Esophagus (tissue), 2 donors: ENCODE measurements at regions not wholly inside any gene's neighbourhood (a gene's known extent, or its start where the extent isn't known, plus 50 kb on each side); places are given as distances from the start of the nearest gene placed in this dataset.
"Not testable (repeated sequence)": the region's sequence is repeated elsewhere in the genome, so short reads cannot be mapped to it uniquely, and the experiment has no call there.

Experiments
- H3K27ac ChIP-seq, 2 donors: one replicate each; pipeline ENCODE4 v1.5.1; 2013; ENCODE audit warnings: low read depth in 2 of 2, mild to moderate bottlenecking in 2 of 2, inconsistent platforms in 1 of 2, low read length in 1 of 2, moderate library complexity in 1 of 2
- H3K27me3 ChIP-seq, 2 donors: one replicate each; pipeline ENCODE4 v1.6.1; 2013; ENCODE audit warnings: low read length in 2 of 2, control low read depth in 1 of 2, mild to moderate bottlenecking in 1 of 2; ENCODE audit not compliant: insufficient read depth in 2 of 2, control insufficient read depth in 1 of 2
- H3K36me3 ChIP-seq, 2 donors: one replicate each; pipeline ENCODE4 v1.6.1; 2013; ENCODE audit warnings: low read length in 1 of 2; ENCODE audit not compliant: control insufficient read depth in 2 of 2, insufficient read depth in 2 of 2
- H3K4me1 ChIP-seq, 2 donors: one replicate each; pipeline ENCODE4 v1.6.1; 2013; ENCODE audit warnings: low read length in 1 of 2; ENCODE audit not compliant: control insufficient read depth in 2 of 2, insufficient read depth in 2 of 2
- H3K4me3 ChIP-seq, 2 donors: one replicate each; pipeline ENCODE4 v1.5.1; 2013; ENCODE audit warnings: low read length in 2 of 2, mild to moderate bottlenecking in 2 of 2, low read depth in 1 of 2, moderate library complexity in 1 of 2
- H3K9me3 ChIP-seq, 2 donors: one replicate each; pipeline ENCODE4 v1.6.1; 2013; ENCODE audit warnings: mild to moderate bottlenecking in 2 of 2, low read depth in 1 of 2, low read length in 1 of 2, moderate library complexity in 1 of 2; ENCODE audit not compliant: control insufficient read depth in 2 of 2, insufficient read depth in 1 of 2
- WGBS, 2 donors: extraction: QIAGEN DNeasy Blood & Tissue Kit; methylation state at CpG; one replicate each; pipeline ENCODE4 v1.1.7; 2013; 5-methylcytosine and 5-hydroxymethylcytosine counted together
- donor health status: healthy with polysubstance abuse.
- donor health status: Bipolar disorder and iron deficiency.

- H3K4me1 ChIP-seq: no peaks in the 10 kb centered on the region
- no peak overlapping the region for H3K4me3 ChIP-seq
- H3K36me3 ChIP-seq: no peaks in the 10 kb centered on the region
- no peak overlapping the region for H3K27ac ChIP-seq
- H3K27me3 ChIP-seq: peaks cover 0 to 2% of the 10 kb centered on the region in 2 donors
- H3K9me3 ChIP-seq: no peaks in the 10 kb centered on the region
- 76 to 86% methylated on average over 4 of the region's 4 CpGs for WGBS, 2 donors
Observed at GRCh38 chr10:14431868-14432267, 101.1 kb upstream of the FRMD4A start.

DNA sequence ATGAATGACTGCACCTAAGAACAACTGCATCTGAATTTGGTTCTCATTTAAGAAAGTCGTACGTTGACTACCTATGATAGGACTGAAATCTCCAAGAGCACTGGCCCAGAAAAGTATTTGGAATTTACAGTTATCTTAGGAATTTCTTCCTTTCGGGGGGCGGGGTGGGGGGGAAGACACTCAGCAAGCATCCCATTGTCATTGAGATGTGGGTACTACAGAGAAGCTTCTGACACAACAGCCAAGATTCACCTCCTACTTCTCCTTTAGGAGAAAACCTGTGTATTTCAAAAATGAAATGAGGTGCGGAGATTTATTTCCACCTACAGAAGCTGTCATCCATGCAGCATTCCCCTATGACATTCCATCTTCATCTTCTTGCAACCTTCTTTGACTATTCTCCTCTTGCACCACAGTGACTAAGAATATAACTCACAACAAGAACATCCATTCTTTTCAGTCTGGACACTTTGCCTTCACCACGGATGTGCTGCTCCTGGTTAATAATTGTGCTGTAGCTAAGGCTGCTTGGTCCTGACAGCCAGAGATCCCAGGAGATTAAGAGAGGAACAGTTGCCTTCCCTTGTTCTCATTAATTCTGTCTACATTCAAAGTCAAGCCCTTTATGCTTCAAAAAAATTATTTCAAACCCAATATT, 98.4 kb upstream of the FRMD4A start:
- Histone ChIP-seq H3K36me3 (no peaks in the 10 kb centered on the region), H3K27me3 (peaks cover 0 to 2% of the 10 kb centered on the region in 2 donors), H3K27ac (no peak overlapping the region), H3K4me3 (no peak overlapping the region), H3K4me1 (no peaks in the 10 kb centered on the region), H3K9me3 (no peaks in the 10 kb centered on the region)
- WGBS, 2 donors: 49 to 57% methylated on average over 6 of the region's 6 CpGs

GRCh38 chr10:14425034-14425433, 94.3 kb upstream of the FRMD4A start:
- H3K9me3 ChIP-seq: no peaks in the 10 kb centered on the region
- no peaks in the 10 kb centered on the region for H3K36me3 ChIP-seq
- H3K27ac ChIP-seq: no peak overlapping the region
- H3K4me1 ChIP-seq: no peaks in the 10 kb centered on the region
- peaks cover 0 to 2% of the 10 kb centered on the region in 2 donors for H3K27me3 ChIP-seq
- H3K4me3 ChIP-seq: no peak overlapping the region
- 90 to 91% methylated on average over 1 of the region's 1 CpG for WGBS, 2 donors

DNA sequence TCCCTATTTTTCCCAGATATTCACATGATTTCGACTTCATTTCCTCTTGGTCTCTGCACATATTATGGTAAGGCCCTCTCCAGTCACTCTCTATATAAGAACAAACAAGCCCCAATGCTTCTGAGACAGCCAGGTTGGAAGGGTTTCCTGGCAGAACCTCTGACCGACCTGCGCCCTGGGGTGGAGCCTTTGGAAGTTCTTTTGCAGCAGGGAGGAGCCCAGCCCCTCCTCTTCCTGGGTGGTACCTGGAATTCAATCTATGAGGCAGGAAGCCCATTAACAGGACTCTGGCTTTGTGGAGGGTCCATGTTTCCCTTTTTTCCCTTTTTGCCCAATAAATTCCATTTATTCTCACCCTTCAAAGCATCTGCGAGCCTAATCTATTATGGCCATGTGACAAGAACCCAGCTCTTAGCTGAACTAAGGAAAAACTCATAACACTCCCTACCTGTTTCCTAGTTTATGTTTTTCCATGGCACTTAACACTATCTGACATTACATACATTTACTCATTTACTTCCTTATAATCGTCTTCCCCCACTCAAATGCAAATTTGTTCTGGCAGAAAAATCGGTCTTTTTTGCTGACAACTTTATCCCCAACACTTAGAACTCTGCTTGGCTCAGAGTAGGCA, 92.5 kb upstream of the FRMD4A start:
- H3K36me3 ChIP-seq: peaks cover 0 to under 1% of the 10 kb centered on the region in 2 donors
- H3K27me3 ChIP-seq: no peaks in the 10 kb centered on the region
- no peaks in the 10 kb centered on the region for H3K9me3 ChIP-seq
- H3K4me3 ChIP-seq: no peak overlapping the region
- H3K4me1 ChIP-seq: no peaks in the 10 kb centered on the region
- 50 to 57% methylated on average over 6 of the region's 6 CpGs for WGBS, 2 donors
- H3K27ac ChIP-seq: no peak overlapping the region

GRCh38 chr10:14422431-14422830, 91.7 kb upstream of the FRMD4A start:
- H3K4me1 ChIP-seq: no peaks in the 10 kb centered on the region
- H3K4me3 ChIP-seq: no peak overlapping the region
- H3K27me3 ChIP-seq: no peaks in the 10 kb centered on the region
- WGBS, 2 donors: 83 to 89% methylated on average over 2 of the region's 2 CpGs
- peaks cover 0 to 1% of the 10 kb centered on the region in 2 donors for H3K36me3 ChIP-seq
- H3K27ac ChIP-seq: no peak overlapping the region
- no peaks in the 10 kb centered on the region for H3K9me3 ChIP-seq

- Histone ChIP-seq H3K4me3 (no peak overlapping the region), H3K4me1 (no peaks in the 10 kb centered on the region), H3K27me3 (no peaks in the 10 kb centered on the region), H3K36me3 (peaks cover 0 to 1% of the 10 kb centered on the region in 2 donors), H3K9me3 (no peaks in the 10 kb centered on the region), H3K27ac (no peak overlapping the region)
- WGBS, 2 donors: 86 to 89% methylated on average over 3 of the region's 3 CpGs
Observed at GRCh38 chr10:14421941-14422340, 91.2 kb upstream of the FRMD4A start.

GRCh38 chr10:14417336-14417735, 86.6 kb upstream of the FRMD4A start:
- not testable (repeated sequence) for H3K9me3 ChIP-seq, H3K36me3 ChIP-seq, H3K27me3 ChIP-seq, H3K4me1 ChIP-seq, H3K4me3 ChIP-seq, H3K27ac ChIP-seq
- 72 to 89% methylated on average over 2 of the region's 2 CpGs for WGBS, 2 donors

DNA sequence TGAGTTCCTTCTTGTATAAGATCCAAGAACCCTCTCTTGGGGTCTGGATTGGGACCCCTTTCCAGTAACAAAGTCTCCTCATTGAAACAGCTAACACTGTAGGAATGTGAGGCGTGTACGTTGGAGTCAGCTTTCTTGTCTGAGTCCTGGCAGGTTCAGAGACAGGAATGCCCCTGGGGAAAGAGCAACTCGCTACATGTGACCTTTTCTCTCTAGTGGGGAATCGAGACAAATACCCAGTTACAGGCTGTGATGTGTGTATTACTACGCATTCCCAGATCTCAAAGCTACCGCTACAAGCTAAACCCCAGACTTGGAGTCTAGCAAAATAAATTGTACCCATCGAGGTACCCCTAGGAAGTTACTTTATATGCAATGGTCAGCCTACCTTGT, 85.6 kb upstream of the FRMD4A start:
- H3K9me3 ChIP-seq: no peaks in the 10 kb centered on the region
- no peaks in the 10 kb centered on the region for H3K27me3 ChIP-seq
- peaks cover 0 to 1% of the 10 kb centered on the region in 2 donors for H3K36me3 ChIP-seq
- no peak overlapping the region for H3K4me3 ChIP-seq
- WGBS, 2 donors: 77 to 79% methylated on average over 7 of the region's 7 CpGs
- H3K4me1 ChIP-seq: no peaks in the 10 kb centered on the region
- no peak overlapping the region for H3K27ac ChIP-seq

GRCh38 chr10:14415676-14416307, 85.1 kb upstream of the FRMD4A start:
- 67 to 72% methylated on average over 4 of the region's 4 CpGs for WGBS, 2 donors
- no peaks in the 10 kb centered on the region for H3K4me1 ChIP-seq
- no peak overlapping the region for H3K27ac ChIP-seq
- H3K9me3 ChIP-seq: no peaks in the 10 kb centered on the region
- peaks cover 0 to 1% of the 10 kb centered on the region in 2 donors for H3K36me3 ChIP-seq
- no peak overlapping the region for H3K4me3 ChIP-seq
- no peaks in the 10 kb centered on the region for H3K27me3 ChIP-seq
